ENCODE measurements at regions not wholly inside any gene's neighbourhood (a gene's known extent, or its start where the extent isn't known, plus 50 kb on each side); places are given as distances from the start of the nearest gene placed in this dataset.
"Not testable (repeated sequence)": the region's sequence is repeated elsewhere in the genome, so short reads cannot be mapped to it uniquely, and the experiment has no call there.

DNA sequence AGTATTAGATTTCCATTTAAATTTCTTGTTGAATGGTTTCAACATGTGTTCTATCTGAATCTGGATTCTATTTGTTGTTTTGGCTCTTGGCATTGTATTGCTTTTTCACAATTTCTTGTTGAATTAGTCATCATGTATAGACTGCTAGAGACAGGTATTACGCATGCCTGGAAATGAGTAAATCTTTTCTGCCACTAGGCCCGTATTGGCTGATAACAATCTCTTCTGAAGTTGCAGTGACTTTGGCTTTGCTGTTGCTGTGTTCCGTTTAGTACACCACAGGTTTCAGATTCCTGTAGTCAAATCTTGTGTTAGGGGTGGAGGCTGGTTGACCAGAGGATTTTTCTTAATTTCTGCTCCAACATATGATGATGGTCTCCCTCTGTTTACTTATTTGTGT, 1339.4 kb downstream of the GRIK2 start:
- Mint-ChIP-seq H3K9me3 (peaks cover 2% of the 10 kb centered on the region), H3K4me3 (no peak overlapping the region), H3K27ac (no peak overlapping the region), H3K4me1 (no peaks in the 10 kb centered on the region), H3K36me3 (ENCODE audit: low read depth) (no peaks in the 10 kb centered on the region), H3K27me3 (no peaks in the 10 kb centered on the region)
- CTCF ChIA-PET, result no interaction called here
- POLR2A ChIA-PET, result no interaction called here
- DNase-seq, result no peak

DNA sequence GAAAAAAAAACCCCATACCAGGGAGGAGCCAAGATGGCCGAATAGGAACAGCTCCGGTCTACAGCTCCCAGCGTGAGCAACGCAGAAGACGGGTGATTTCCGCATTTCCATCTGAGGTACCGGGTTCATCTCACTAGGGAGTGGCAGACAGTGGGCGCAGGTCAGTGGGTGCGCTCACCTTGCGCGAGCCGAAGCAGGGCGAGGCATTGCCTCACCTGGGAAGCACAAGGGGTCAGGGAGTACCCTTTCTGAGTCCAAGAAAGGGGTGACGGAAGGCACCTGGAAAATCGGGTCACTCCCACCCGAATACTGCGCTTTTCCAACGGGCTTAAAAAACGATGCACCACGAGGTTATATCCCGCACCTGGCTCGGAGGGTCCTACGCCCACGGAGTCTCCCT, 1328.6 kb downstream of the GRIK2 start:
- H3K36me3 Mint-ChIP-seq (ENCODE audit: low read depth); H3K4me3 Mint-ChIP-seq; CTCF ChIA-PET; H3K9me3 Mint-ChIP-seq; H3K27me3 Mint-ChIP-seq; DNase-seq; H3K4me1 Mint-ChIP-seq; POLR2A ChIA-PET; H3K27ac Mint-ChIP-seq: not testable (repeated sequence)

DNA sequence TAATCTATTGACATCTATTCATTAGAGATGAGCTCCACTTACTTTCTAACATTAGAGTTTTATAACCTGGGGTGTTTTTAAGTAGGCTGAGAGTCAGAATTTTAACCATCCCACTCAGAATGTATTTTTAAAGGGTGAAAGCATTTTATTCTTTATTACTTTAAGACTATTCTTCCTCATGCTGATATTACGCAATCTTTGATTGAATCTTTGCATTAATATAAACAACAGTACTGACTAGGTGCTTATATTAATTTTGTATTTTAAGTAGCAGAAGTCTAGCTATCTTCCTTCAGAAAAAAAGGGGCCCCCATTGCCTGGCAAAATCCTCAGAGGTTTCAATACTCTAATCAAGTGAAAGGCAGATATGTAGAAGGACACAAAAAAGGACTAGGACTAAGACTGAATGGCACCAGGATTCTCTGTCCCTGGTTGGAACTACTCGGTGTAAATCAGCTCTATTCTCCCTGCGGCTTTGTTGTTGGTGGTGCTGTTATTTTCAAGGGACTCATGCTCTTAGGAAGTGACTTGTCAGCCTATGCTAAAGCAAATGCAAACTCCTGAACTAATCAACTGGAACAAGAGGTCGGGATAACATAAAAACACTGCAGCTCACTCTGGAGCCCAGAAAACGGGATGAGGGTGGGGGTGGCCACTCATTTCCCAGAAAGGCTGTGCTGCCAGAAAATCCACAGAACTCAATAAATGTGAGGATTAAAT, 1324.4 kb downstream of the GRIK2 start:
- Mint-ChIP-seq H3K27ac (no peak overlapping the region), H3K9me3 (peaks cover 2% of the 10 kb centered on the region), H3K4me3 (no peak overlapping the region), H3K4me1 (no peaks in the 10 kb centered on the region), H3K27me3 (no peaks in the 10 kb centered on the region), H3K36me3 (ENCODE audit: low read depth) (no peaks in the 10 kb centered on the region)
- no peak for DNase-seq
- POLR2A ChIA-PET, result no interaction called here
- CTCF ChIA-PET, result no interaction called here

DNA sequence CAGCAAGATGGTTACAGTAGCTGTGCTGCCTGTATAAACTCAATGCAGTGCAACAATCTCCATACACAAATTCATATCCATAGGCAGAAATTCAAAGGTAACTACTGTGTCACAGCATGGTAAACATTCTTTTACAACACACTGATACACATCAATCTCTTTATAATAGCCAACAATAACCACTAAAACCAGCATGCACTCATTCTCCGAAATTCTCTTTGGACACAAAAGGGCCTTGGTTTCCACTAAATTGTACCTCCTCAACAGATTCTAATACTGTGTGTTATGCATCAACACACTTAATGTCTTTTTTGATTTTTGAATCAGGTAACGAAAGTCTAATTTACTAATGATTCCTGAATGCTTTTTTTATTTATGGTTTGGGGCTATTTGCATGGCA, 1323.7 kb downstream of the GRIK2 start:
- H3K27me3 Mint-ChIP-seq, result no peaks in the 10 kb centered on the region
- ChIA-PET CTCF (no interaction called here), POLR2A (no interaction called here)
- no peak overlapping the region for H3K4me3 Mint-ChIP-seq
- no peak overlapping the region for H3K27ac Mint-ChIP-seq
- no peak for DNase-seq
- no peaks in the 10 kb centered on the region for H3K36me3 Mint-ChIP-seq (ENCODE audit: low read depth)
- no peaks in the 10 kb centered on the region for H3K4me1 Mint-ChIP-seq
- peaks cover 2% of the 10 kb centered on the region for H3K9me3 Mint-ChIP-seq

DNA sequence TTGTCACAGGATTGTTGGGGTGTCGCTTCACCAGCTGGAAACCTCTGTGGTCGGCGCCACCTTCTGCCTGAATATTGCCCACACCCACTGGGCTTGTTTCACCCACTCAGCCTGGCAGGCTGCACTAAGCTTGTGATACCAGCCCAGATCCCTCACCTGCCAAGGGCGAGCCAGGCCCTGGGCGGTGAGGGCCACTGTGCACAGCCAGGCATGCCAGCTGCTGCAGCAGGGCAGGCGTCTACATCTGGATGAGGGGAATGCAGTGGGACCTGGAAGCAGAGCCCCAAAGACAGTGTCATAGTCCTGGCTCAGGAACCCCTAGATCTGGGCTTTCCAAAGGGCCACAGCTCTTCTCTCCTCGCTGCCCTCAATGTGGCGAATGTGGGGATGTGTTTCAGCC, 1307.5 kb downstream of the GRIK2 start:
- Mint-ChIP-seq H3K4me1 (no peaks in the 10 kb centered on the region), H3K27me3 (no peaks in the 10 kb centered on the region), H3K4me3 (no peak overlapping the region), H3K27ac (no peak overlapping the region), H3K36me3 (ENCODE audit: low read depth) (no peaks in the 10 kb centered on the region), H3K9me3 (peaks cover 3% of the 10 kb centered on the region)
- ChIA-PET CTCF (no interaction called here), POLR2A (no interaction called here)
- no peak for DNase-seq

DNA sequence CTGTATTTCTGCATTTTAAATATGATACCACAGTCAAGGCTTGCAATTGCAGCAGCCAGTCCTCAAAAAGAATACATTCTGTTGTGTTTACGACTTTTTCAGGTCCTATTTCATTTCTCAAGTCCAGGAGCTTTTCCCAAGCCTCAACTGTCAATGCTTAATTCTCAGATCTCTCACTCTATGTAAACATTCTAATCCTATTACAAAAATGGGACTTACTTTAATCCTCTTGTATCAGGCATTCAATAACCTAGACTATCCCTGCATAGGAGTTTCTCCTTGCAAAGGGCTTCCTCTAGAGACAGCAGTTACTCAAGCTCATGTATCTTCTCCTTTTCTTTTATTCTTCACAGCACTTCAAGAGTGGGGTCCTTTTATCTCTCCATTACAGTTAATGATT, 1293.0 kb downstream of the GRIK2 start:
- Mint-ChIP-seq H3K4me3 (no peak overlapping the region), H3K36me3 (ENCODE audit: low read depth) (no peaks in the 10 kb centered on the region), H3K27ac (no peak overlapping the region), H3K27me3 (no peaks in the 10 kb centered on the region), H3K4me1 (no peaks in the 10 kb centered on the region), H3K9me3 (peaks cover 4% of the 10 kb centered on the region)
- DNase-seq, result no peak
- ChIA-PET POLR2A (no interaction called here), CTCF (no interaction called here)

DNA sequence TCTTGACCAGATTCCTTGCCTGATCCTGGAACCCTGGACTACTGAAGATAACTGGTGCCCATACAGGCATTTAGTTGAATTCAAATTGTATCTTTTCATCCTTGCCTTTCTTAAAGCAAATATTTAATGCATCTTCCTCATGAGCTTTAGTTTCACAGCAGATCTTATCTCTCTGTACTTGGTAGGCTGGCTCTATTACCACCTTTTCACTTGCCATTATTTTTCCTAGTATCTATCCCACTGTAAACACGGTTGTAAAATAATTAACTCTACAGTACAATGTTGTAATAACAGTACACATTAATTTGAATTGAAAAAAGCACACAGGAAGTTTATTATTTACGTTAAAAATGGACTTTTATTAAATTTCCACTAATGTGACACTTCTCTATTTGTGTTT, 1286.9 kb downstream of the GRIK2 start:
- Mint-ChIP-seq H3K9me3 (no peaks in the 10 kb centered on the region), H3K4me1 (no peaks in the 10 kb centered on the region), H3K4me3 (no peak overlapping the region), H3K36me3 (ENCODE audit: low read depth) (no peaks in the 10 kb centered on the region), H3K27me3 (no peaks in the 10 kb centered on the region), H3K27ac (no peak overlapping the region)
- POLR2A ChIA-PET, result no interaction called here
- DNase-seq, result no peak
- CTCF ChIA-PET, result no interaction called here

DNA sequence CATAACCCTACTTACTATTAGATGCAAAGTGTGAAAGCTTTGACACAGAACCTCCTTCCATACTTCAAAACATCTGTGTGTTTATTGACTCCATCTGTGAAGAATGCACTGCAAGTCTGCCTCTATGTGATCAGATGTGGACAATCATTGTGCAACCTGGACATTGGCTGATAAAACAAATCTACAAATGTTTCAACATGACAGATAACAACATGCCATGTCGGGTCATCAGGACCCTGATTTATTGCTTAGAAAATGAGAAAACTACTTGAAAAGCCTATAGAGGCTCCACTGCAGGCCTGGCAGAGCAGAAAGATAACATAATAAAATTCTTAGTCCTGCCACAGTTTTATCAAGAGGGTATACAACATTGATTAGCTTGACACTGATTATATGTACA, 1286.4 kb downstream of the GRIK2 start:
- H3K36me3 Mint-ChIP-seq (ENCODE audit: low read depth), result no peaks in the 10 kb centered on the region

DNA sequence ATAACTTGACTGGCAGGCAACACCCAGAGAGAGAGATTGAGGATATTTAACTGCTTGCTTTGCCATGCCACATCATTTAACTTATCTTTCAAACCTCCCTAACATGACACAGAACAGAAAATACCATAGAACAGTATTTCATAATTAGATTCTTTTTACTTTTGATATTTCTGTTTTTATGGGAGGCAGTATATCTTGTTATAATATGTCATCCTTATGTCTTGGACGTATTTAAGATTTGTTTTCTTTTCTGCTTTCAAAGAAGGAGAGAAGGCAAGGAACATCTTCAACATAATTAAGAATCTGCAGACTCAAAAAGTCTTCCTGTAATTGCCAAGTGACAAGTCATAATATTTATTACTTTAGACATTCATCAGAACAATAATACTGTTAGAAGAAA, 1283.7 kb downstream of the GRIK2 start:
- no peaks in the 10 kb centered on the region for H3K4me1 Mint-ChIP-seq
- H3K27me3 Mint-ChIP-seq, result no peaks in the 10 kb centered on the region
- no peak overlapping the region for H3K4me3 Mint-ChIP-seq
- ChIA-PET POLR2A (no interaction called here), CTCF (no interaction called here)
- H3K27ac Mint-ChIP-seq, result no peak overlapping the region
- no peaks in the 10 kb centered on the region for H3K36me3 Mint-ChIP-seq (ENCODE audit: low read depth)
- H3K9me3 Mint-ChIP-seq, result no peaks in the 10 kb centered on the region
- no peak for DNase-seq

More for the DNA sequence above, 1286.4 kb downstream of the GRIK2 start:
- CTCF ChIA-PET, result no interaction called here
- H3K27me3 Mint-ChIP-seq, result no peaks in the 10 kb centered on the region
- no peaks in the 10 kb centered on the region for H3K4me1 Mint-ChIP-seq
- no peaks in the 10 kb centered on the region for H3K9me3 Mint-ChIP-seq
- no peak overlapping the region for H3K4me3 Mint-ChIP-seq
- H3K27ac Mint-ChIP-seq, result no peak overlapping the region
- no peak for DNase-seq
- POLR2A ChIA-PET, result no interaction called here

DNA sequence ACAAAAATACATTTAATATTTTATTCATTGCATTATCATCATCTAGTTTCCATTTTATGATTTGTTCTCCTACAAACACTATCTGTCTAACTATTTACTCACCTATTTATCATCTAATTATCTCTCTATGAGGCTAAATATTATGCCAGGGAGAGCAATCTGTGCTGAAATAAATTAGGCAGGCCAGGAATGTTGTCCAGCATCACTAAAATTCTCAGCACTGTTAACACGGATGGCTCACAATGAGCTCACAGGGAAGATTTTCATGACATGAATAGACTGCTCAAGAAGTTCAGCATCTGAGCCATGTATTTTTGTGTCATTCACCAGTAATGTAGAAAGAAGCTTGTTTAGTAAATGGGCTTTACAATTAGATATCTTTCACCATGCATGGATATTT, 1277.2 kb downstream of the GRIK2 start:
- H3K27ac Mint-ChIP-seq, result no peak overlapping the region
- no peaks in the 10 kb centered on the region for H3K9me3 Mint-ChIP-seq
- H3K27me3 Mint-ChIP-seq, result no peaks in the 10 kb centered on the region
- no peaks in the 10 kb centered on the region for H3K36me3 Mint-ChIP-seq (ENCODE audit: low read depth)
- CTCF ChIA-PET, result no interaction called here
- H3K4me3 Mint-ChIP-seq, result no peak overlapping the region
- no peak for DNase-seq
- H3K4me1 Mint-ChIP-seq, result no peaks in the 10 kb centered on the region
- POLR2A ChIA-PET, result no interaction called here

DNA sequence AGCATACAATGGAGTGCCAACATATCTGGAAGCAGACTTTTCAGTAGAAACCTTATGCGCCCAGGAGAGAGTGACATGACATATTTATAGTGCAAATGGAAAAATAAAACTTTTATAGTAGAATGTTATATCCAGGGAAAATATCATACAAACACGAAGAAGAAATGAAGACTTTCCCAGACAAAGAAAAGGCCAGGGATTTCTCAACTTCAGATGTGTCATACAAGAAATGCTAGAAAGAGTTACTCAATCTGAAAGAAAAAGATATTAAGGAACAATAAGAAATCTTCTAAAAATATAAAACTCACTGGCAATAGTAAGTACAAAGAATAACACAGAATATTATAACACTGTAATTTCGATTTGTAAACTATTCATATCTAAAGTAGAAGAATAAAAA, 1269.3 kb downstream of the GRIK2 start:
- Mint-ChIP-seq H3K27ac (no peak overlapping the region), H3K36me3 (ENCODE audit: low read depth) (no peaks in the 10 kb centered on the region), H3K27me3 (no peaks in the 10 kb centered on the region), H3K4me1 (no peaks in the 10 kb centered on the region), H3K4me3 (no peak overlapping the region), H3K9me3 (peaks cover 7% of the 10 kb centered on the region)
- DNase-seq, result no peak
- CTCF ChIA-PET, result no interaction called here
- POLR2A ChIA-PET, result no interaction called here

DNA sequence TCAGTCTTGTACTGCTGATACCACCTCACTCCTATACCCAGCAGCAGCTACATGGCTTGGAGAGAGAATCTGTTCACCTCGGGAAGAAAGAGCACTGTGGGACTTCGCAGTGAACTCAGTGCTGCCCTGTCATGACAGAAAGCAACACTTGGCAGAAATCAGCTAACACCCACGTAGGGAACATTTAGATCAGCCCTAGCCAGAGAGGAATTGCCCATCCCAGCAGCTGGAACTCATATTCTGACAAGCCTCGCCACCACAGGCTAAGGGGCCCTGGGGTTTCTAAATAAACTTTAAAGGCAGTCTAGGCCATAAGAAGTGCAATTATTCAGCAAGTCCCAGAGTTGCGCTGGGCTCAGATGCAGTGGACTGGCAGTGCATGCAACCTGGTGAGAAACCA, 1266.8 kb downstream of the GRIK2 start:
- Mint-ChIP-seq H3K9me3 (peaks cover 7% of the 10 kb centered on the region), H3K27ac (no peak overlapping the region), H3K36me3 (ENCODE audit: low read depth) (no peaks in the 10 kb centered on the region), H3K4me3 (no peak overlapping the region), H3K27me3 (no peaks in the 10 kb centered on the region), H3K4me1 (no peaks in the 10 kb centered on the region)
- ChIA-PET POLR2A (no interaction called here), CTCF (no interaction called here)
- DNase-seq, result no peak

DNA sequence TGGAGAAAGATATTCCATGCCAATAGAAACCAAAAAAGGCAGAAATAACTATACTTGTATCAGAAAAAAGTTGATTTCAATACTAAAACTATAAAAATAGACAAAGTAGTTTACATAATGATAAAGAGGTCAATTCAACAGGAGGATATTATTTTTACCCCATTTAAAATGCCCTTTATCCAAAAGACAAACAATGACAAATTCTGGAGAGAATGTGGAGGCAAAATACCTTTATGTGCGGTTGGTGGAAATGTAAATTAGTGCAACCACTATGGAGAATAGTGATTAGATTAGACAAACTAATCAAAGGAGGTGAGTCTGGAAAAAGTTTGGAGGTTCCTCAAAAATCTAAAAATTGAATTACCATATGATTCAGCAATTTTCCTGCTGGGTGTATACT, 1262.3 kb downstream of the GRIK2 start:
- H3K36me3 Mint-ChIP-seq (ENCODE audit: low read depth), result no peaks in the 10 kb centered on the region
- ChIA-PET POLR2A (no interaction called here), CTCF (no interaction called here)
- H3K4me3 Mint-ChIP-seq, result no peak overlapping the region
- no peaks in the 10 kb centered on the region for H3K4me1 Mint-ChIP-seq
- no peaks in the 10 kb centered on the region for H3K27me3 Mint-ChIP-seq
- DNase-seq, result no peak
- H3K9me3 Mint-ChIP-seq, result peaks cover 8% of the 10 kb centered on the region
- no peak overlapping the region for H3K27ac Mint-ChIP-seq

DNA sequence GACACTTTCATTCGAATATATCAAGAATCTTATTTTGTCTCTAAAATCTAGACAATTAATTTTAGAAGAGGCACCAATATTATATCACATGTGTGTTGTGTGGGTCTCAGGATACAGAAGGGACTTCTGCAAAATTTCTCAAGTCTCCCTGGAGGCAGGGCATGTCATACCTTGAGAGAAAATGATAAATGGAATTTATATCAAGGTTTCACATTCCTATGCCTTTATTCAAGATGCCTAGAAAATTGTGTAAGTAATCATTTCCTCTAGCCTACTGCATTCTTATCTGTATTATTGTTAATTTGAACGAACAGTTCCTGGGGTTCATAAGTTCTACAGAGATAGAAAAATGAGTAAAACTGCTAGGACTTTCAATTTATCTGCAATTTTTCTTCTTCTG, 1247.9 kb downstream of the GRIK2 start:
- H3K27me3 Mint-ChIP-seq, result no peaks in the 10 kb centered on the region
- DNase-seq, result no peak
- no peaks in the 10 kb centered on the region for H3K4me1 Mint-ChIP-seq
- H3K27ac Mint-ChIP-seq, result no peak overlapping the region
- H3K36me3 Mint-ChIP-seq (ENCODE audit: low read depth), result no peaks in the 10 kb centered on the region
- peaks cover 7% of the 10 kb centered on the region for H3K9me3 Mint-ChIP-seq
- POLR2A ChIA-PET, result no interaction called here
- CTCF ChIA-PET, result no interaction called here
- no peak overlapping the region for H3K4me3 Mint-ChIP-seq

DNA sequence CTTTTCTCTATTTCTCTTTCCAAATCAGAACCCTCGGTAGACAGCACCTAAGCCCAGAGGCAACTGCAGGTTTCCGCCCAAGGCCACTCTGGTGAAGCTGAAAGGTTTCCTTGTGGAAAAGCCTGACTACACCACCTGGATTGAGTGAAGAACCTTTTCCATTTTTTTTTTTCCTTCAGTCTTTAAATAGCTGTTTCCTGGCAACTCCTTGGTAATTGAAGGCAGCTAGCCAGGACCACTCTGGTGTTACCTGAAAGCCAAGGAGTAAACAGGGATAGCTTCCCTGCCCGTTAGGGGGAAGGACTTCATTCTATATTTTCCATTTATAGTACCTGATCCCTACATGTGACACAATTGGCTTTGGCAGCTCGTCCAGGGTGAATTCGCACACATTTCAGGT, 1238.4 kb downstream of the GRIK2 start:
- Mint-ChIP-seq H3K27me3 (no peaks in the 10 kb centered on the region), H3K36me3 (ENCODE audit: low read depth) (no peaks in the 10 kb centered on the region), H3K9me3 (no peaks in the 10 kb centered on the region), H3K4me3 (no peak overlapping the region), H3K4me1 (no peaks in the 10 kb centered on the region), H3K27ac (no peak overlapping the region)
- ChIA-PET POLR2A (no interaction called here), CTCF (no interaction called here)
- DNase-seq, result no peak

Data from activated CD4-positive, alpha-beta memory T cell treated with anti-CD3 and anti-CD28 coated beads, Interleukin-2, amount 10 ng/mL, durations not matched to agents 7 days and 5 days (primary cell).